Trophoblast cell (in vitro differentiated cells and primary cell): ENCODE measurements at regions not wholly inside any gene's neighbourhood (a gene's known extent, or its start where the extent isn't known, plus 50 kb on each side); places are given as distances from the start of the nearest gene placed in this dataset.

Experiments used
- DNase-seq, 2 donors: peaks; one replicate each; pipeline ENCODE4 v3.0.0-alpha.2; 2016
- H2AFZ ChIP-seq: 2 replicates; pipeline ENCODE4 v1.6.1; 2013; ENCODE audit warnings: low read length, moderate library complexity, mild to moderate bottlenecking; ENCODE audit not compliant: insufficient read depth, poor library complexity
- H2AK5ac ChIP-seq: 2 replicates; pipeline ENCODE4 v1.6.1; 2013; ENCODE audit warnings: mild to moderate bottlenecking, low read length
- H2BK120ac ChIP-seq: 2 replicates; pipeline ENCODE4 v1.6.1; 2013; ENCODE audit warnings: low read length, mild to moderate bottlenecking, moderate library complexity; ENCODE audit not compliant: insufficient read depth, poor library complexity
- H2BK12ac ChIP-seq: 2 replicates; pipeline ENCODE4 v1.6.1; 2013; ENCODE audit warnings: mild to moderate bottlenecking, low read length, moderate library complexity
- H2BK5ac ChIP-seq: 2 replicates; pipeline ENCODE4 v1.6.1; 2013; ENCODE audit warnings: low read length, low read depth, moderate library complexity, mild to moderate bottlenecking; ENCODE audit not compliant: poor library complexity
- H3K14ac ChIP-seq: 2 replicates; pipeline ENCODE4 v1.6.1; 2013; ENCODE audit warnings: mild to moderate bottlenecking, low read length
- H3K18ac ChIP-seq: 2 replicates; pipeline ENCODE4 v1.6.1; 2013; ENCODE audit warnings: mild to moderate bottlenecking, low read length
- H3K23ac ChIP-seq: 2 replicates; pipeline ENCODE4 v1.6.1; 2013; ENCODE audit warnings: low read length
- H3K27ac ChIP-seq: 2 replicates; pipeline ENCODE4 v1.5.1; 2013; ENCODE audit warnings: low read depth, mild to moderate bottlenecking, inconsistent platforms, low read length, moderate library complexity
- H3K27me3 ChIP-seq: 2 replicates; pipeline ENCODE4 v1.6.1; 2013; ENCODE audit warnings: inconsistent platforms, mild to moderate bottlenecking, low read length, moderate library complexity; ENCODE audit not compliant: insufficient read depth
- H3K36me3 ChIP-seq, 2 experiments: 1 replicate in 1 of 2; 2 replicates in 1 of 2; pipeline ENCODE4 v1.6.1; 2013; ENCODE audit warnings: low read length in 2 of 2, mild to moderate bottlenecking in 2 of 2, moderate library complexity in 1 of 2; ENCODE audit not compliant: insufficient read depth in 2 of 2, control insufficient read depth in 1 of 2
- H3K4ac ChIP-seq: 2 replicates; pipeline ENCODE4 v1.6.1; 2013; ENCODE audit warnings: low read depth, mild to moderate bottlenecking, low read length, moderate library complexity
- H3K4me1 ChIP-seq, 2 experiments: 1 replicate in 1 of 2; 2 replicates in 1 of 2; pipeline ENCODE4 v1.6.1; 2013; ENCODE audit warnings: low read length in 2 of 2, mild to moderate bottlenecking in 2 of 2, moderate library complexity in 1 of 2; ENCODE audit not compliant: insufficient read depth in 2 of 2, control insufficient read depth in 1 of 2
- H3K4me2 ChIP-seq: 2 replicates; pipeline ENCODE4 v1.6.1; 2013; ENCODE audit warnings: inconsistent platforms, mild to moderate bottlenecking, low read length, moderate library complexity
- H3K4me3 ChIP-seq: 2 replicates; pipeline ENCODE4 v1.5.1; 2013; ENCODE audit warnings: mild to moderate bottlenecking, low read depth, low read length, inconsistent platforms
- H3K79me1 ChIP-seq: one replicate; pipeline ENCODE4 v1.6.1; 2013; ENCODE audit warnings: low read length
- H3K79me2 ChIP-seq: 2 replicates; pipeline ENCODE4 v1.6.1; 2013; ENCODE audit warnings: low read length, mild to moderate bottlenecking; ENCODE audit not compliant: control insufficient read depth, insufficient read depth, poor library complexity
- H3K9ac ChIP-seq: 2 replicates; pipeline ENCODE4 v1.6.1; 2013; ENCODE audit warnings: mild to moderate bottlenecking, low read length
- H3K9me3 ChIP-seq: 2 replicates; pipeline ENCODE4 v1.6.1; 2013; ENCODE audit warnings: low read depth, mild to moderate bottlenecking, control low read depth, inconsistent platforms, low read length; ENCODE audit not compliant: insufficient read depth
- H4K12ac ChIP-seq: 2 replicates; pipeline ENCODE4 v1.6.1; 2013; ENCODE audit warnings: low read depth, mild to moderate bottlenecking, low read length, moderate library complexity
- H4K8ac ChIP-seq: 2 replicates; pipeline ENCODE4 v1.6.1; 2013; ENCODE audit warnings: low read depth, mild to moderate bottlenecking, low read length, moderate library complexity
- H4K91ac ChIP-seq: one replicate; pipeline ENCODE4 v1.6.1; 2013; ENCODE audit warnings: low read depth, mild to moderate bottlenecking, low read length, moderate library complexity
- WGBS: extraction: QIAGEN DNeasy Blood & Tissue Kit; methylation state at CpG from one replicate; pipeline ENCODE4 v1.1.7; 2013; ENCODE audit warnings: missing lambda C conversion rate; ENCODE audit not compliant: insufficient read length, insufficient coverage; ENCODE audit errors: extremely low coverage; 5-methylcytosine and 5-hydroxymethylcytosine counted together

DNA sequence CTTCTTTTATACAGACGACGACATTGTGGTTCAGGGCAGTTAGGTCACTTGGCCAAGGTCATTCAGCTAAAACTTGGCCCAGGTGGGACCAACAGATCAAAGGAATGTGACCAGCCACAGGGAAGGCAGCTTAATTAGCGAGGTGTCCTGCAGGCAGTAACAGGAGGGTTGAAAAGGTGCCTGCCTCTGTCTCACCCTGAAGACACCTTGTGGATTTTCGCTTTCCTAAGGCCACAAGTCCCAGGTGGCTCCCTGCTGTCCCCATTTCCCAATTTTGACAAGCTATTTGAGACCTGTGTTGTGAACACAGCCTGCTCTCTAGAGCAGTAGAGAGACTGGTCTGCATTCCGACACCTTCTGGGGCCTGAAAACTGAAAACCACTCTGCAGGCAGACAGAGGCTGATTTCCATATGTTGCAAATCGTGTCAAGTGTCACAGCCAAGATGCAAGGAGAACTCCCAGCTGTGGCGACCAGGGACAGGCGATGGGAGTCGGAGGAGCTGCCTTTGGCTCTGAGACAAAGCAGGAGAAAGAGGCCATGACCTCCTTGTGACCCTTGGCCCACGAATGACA lies 593.1 kb upstream of the CDH5 start:
- Histone ChIP-seq H3K27ac (peak overlapping the region; percentile 37), H3K23ac (no peak overlapping the region), H3K4me3 (no peak overlapping the region), H2BK120ac (peak overlapping the region; percentile 13), H3K9me3 (no peaks in the 10 kb centered on the region), H3K79me1 (peaks cover 13% of the 10 kb centered on the region), H3K9ac (no peak overlapping the region), H4K12ac (no peak overlapping the region), H3K4me2 (no peak overlapping the region), H2BK5ac (peak overlapping the region; percentile 4), H4K91ac (peak overlapping the region; percentile 38), H2AFZ (no peak overlapping the region), H3K27me3 (no peaks in the 10 kb centered on the region), H3K79me2 (no peaks in the 10 kb centered on the region), H3K4me1 (peaks cover 9 to 16% of the 10 kb centered on the region in 2 experiments), H3K36me3 (no peaks in the 10 kb centered on the region), H2AK5ac (no peak overlapping the region), H2BK12ac (peak overlapping the region; percentile 0), H3K14ac (no peak overlapping the region), H3K18ac (no peak overlapping the region), H3K4ac (no peak overlapping the region), H4K8ac (no peak overlapping the region)
- no CpG with 5 or more reads among the region's 10 CpGs for WGBS
- no peak for DNase-seq

DNA sequence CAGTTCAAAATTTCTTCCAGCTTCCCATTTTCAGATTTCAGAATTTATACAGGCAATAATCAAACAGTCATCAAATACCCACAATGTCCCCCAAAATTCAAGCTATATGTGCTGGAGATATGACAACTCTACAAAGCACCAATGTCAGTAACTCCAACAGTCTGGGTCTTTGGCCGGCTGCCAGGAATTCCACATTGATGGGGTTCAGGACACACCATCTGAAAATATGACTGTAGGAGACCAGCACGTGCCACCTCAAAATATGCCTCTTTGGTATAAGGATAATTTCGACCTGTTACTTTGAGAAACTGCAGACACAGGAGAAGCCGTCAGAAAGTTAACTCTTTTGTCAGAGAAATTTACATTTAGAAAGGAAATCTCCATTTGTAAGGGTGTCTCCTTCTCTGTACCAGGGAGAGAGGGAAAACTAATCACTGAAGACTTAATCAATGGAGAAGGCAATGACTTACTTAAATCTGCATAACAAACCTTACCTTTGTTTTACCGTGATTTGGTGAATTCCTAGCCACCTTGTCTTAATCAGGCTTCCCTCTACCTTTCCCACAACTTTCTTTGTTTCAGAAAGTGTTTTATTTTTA lies 594.3 kb upstream of the CDH5 start:
- H3K9ac ChIP-seq: no peak overlapping the region
- H2AK5ac ChIP-seq: no peak overlapping the region
- H2BK120ac ChIP-seq: no peak overlapping the region
- H4K8ac ChIP-seq: no peak overlapping the region
- no peak overlapping the region for H3K23ac ChIP-seq
- no peak overlapping the region for H2BK12ac ChIP-seq
- H3K4me2 ChIP-seq: no peak overlapping the region
- no peak for DNase-seq
- no peak overlapping the region for H2BK5ac ChIP-seq
- H3K14ac ChIP-seq: no peak overlapping the region
- H4K12ac ChIP-seq: no peak overlapping the region
- peaks cover 9 to 19% of the 10 kb centered on the region in 2 experiments for H3K4me1 ChIP-seq
- H3K27ac ChIP-seq: no peak overlapping the region
- WGBS: no CpG with 5 or more reads among the region's 5 CpGs
- peaks cover 17% of the 10 kb centered on the region for H3K79me1 ChIP-seq
- no peak overlapping the region for H3K4ac ChIP-seq
- H3K9me3 ChIP-seq: no peaks in the 10 kb centered on the region
- no peaks in the 10 kb centered on the region for H3K36me3 ChIP-seq
- no peak overlapping the region for H4K91ac ChIP-seq
- H3K4me3 ChIP-seq: no peak overlapping the region
- no peaks in the 10 kb centered on the region for H3K27me3 ChIP-seq
- no peak overlapping the region for H2AFZ ChIP-seq
- no peak overlapping the region for H3K18ac ChIP-seq
- no peaks in the 10 kb centered on the region for H3K79me2 ChIP-seq

DNA sequence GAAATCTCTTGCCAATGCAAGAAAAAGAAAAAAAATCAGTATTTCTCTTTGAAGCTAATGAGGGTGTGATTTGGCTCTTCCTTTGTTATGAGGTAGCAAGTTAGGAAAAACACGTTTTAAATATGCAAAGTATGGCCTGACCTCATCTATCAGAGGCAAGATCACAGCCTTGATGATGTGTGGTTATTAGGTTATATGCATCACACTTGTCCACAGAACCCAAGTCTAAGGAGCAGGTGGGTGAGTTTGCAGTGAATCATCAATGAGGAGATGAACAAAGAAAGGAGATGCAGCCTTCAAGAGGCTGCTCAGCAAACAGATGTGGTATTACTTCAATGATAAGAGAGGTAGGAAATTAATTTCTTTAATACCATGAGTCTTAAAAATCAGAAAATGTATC lies 594.8 kb upstream of the CDH5 start:
- H3K27ac ChIP-seq: no peak overlapping the region
- H3K9me3 ChIP-seq: no peaks in the 10 kb centered on the region
- H2BK120ac ChIP-seq: no peak overlapping the region
- H3K4ac ChIP-seq: no peak overlapping the region
- no peak overlapping the region for H2BK12ac ChIP-seq
- no peak for DNase-seq
- H3K4me1 ChIP-seq: peaks cover 9 to 19% of the 10 kb centered on the region in 2 experiments
- no peaks in the 10 kb centered on the region for H3K27me3 ChIP-seq
- H4K12ac ChIP-seq: no peak overlapping the region
- no peak overlapping the region for H4K8ac ChIP-seq
- no peak overlapping the region for H2AK5ac ChIP-seq
- H3K18ac ChIP-seq: no peak overlapping the region
- H4K91ac ChIP-seq: no peak overlapping the region
- WGBS: no CpG with 5 or more reads among the region's 1 CpG
- no peak overlapping the region for H3K14ac ChIP-seq
- peaks cover 17% of the 10 kb centered on the region for H3K79me1 ChIP-seq
- H3K23ac ChIP-seq: no peak overlapping the region
- no peak overlapping the region for H2BK5ac ChIP-seq
- no peaks in the 10 kb centered on the region for H3K36me3 ChIP-seq
- no peak overlapping the region for H3K4me3 ChIP-seq
- H3K79me2 ChIP-seq: no peaks in the 10 kb centered on the region
- H3K9ac ChIP-seq: no peak overlapping the region
- no peak overlapping the region for H2AFZ ChIP-seq
- no peak overlapping the region for H3K4me2 ChIP-seq

DNA sequence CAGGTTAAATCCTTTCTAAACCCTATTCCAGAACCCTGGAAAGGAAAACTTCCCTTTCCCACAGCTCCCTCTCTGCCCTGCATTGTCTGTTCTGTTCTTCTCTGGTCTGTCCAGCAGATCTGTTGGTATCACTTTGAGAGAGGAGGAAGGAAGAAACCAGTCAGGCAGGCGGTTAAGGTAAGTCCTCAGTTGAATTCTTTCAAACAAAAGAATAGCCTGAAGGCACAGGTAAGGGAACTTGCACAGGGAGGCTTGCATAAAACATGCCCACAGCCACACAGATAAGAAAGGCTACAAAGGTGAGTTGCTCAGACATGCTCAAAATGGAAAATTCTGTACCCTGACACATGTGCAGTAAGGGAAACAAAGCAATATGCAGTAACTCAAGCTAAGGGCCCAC lies 595.7 kb upstream of the CDH5 start:
- Histone ChIP-seq H3K79me2 (no peaks in the 10 kb centered on the region), H3K27ac (no peak overlapping the region), H2AK5ac (no peak overlapping the region), H2BK5ac (peak overlapping the region; percentile 33), H3K4me1 (peaks cover 9 to 19% of the 10 kb centered on the region in 2 experiments), H4K12ac (no peak overlapping the region), H4K8ac (no peak overlapping the region), H3K27me3 (no peaks in the 10 kb centered on the region), H2BK12ac (no peak overlapping the region), H3K4ac (peak overlapping the region; percentile 29), H2AFZ (no peak overlapping the region), H3K36me3 (no peaks in the 10 kb centered on the region), H3K79me1 (peaks cover 20% of the 10 kb centered on the region), H3K9me3 (no peaks in the 10 kb centered on the region), H3K14ac (no peak overlapping the region), H4K91ac (peak overlapping the region; percentile 21), H2BK120ac (no peak overlapping the region), H3K4me2 (no peak overlapping the region), H3K23ac (no peak overlapping the region), H3K9ac (no peak overlapping the region), H3K4me3 (no peak overlapping the region), H3K18ac (no peak overlapping the region)
- peak in 1 of 2 donors; percentile 37 for DNase-seq
- WGBS: no CpG with 5 or more reads among the region's 1 CpG
